ENCODE measurements at regions not wholly inside any gene's neighbourhood (a gene's known extent, or its start where the extent isn't known, plus 50 kb on each side); places are given as distances from the start of the nearest gene placed in this dataset.
A peak's percentile ranks its signal among the peaks of the same experiment; 100 is the strongest.
"Not testable (repeated sequence)": the region's sequence is repeated elsewhere in the genome, so short reads cannot be mapped to it uniquely, and the experiment has no call there.

- no peak for TF ChIP-seq CTCF (IDR thresholded peaks at IDR 0.05; ENCODE audit: insufficient read depth, low read length)
- DNase-seq (ENCODE audit: low read depth), result peak; percentile 90
- no peak overlapping the region for H3K4me3 ChIP-seq (ENCODE audit: low read depth, low read length)
These were observed 101.6 kb upstream of the ANKRD28 start for GRCh38 chr3:15899388-15899787.

GRCh38 chr3:15903164-15903563 is 105.4 kb upstream of the ANKRD28 start:
- peak; percentile 56 for DNase-seq (ENCODE audit: low read depth)
- TF ChIP-seq CTCF (IDR thresholded peaks at IDR 0.05; ENCODE audit: insufficient read depth, low read length), result no peak
- no peak overlapping the region for H3K4me3 ChIP-seq (ENCODE audit: low read depth, low read length)

GRCh38 chr3:15903759-15904720 is 106.3 kb upstream of the ANKRD28 start:
- no peak overlapping the region for H3K4me3 ChIP-seq (ENCODE audit: low read depth, low read length)
- TF ChIP-seq CTCF (IDR thresholded peaks at IDR 0.05; ENCODE audit: insufficient read depth, low read length), result no peak
- peak; percentile 19 for DNase-seq (ENCODE audit: low read depth)

GRCh38 chr3:15905041-15905440 is 107.3 kb upstream of the ANKRD28 start:
- TF ChIP-seq CTCF (IDR thresholded peaks at IDR 0.05; ENCODE audit: insufficient read depth, low read length), result no peak
- H3K4me3 ChIP-seq (ENCODE audit: low read depth, low read length), result no peak overlapping the region
- no peak for DNase-seq (ENCODE audit: low read depth)

GRCh38 chr3:15907403-15907802 is 109.6 kb upstream of the ANKRD28 start:
- not testable (repeated sequence) for DNase-seq (ENCODE audit: low read depth); H3K4me3 ChIP-seq (ENCODE audit: low read depth, low read length)

GRCh38 chr3:15918988-15919387 is 121.2 kb upstream of the ANKRD28 start:
- H3K4me3 ChIP-seq (ENCODE audit: low read depth, low read length), result no peak overlapping the region
- TF ChIP-seq CTCF (IDR thresholded peaks at IDR 0.05; ENCODE audit: insufficient read depth, low read length), result no peak
- DNase-seq (ENCODE audit: low read depth), result no peak

GRCh38 chr3:15919971-15920370 is 122.2 kb upstream of the ANKRD28 start:
- TF ChIP-seq CTCF (IDR thresholded peaks at IDR 0.05; ENCODE audit: insufficient read depth, low read length), result no peak
- DNase-seq (ENCODE audit: low read depth), result no peak
- H3K4me3 ChIP-seq (ENCODE audit: low read depth, low read length), result no peak overlapping the region

Measured in fibroblast of the aortic adventitia (primary cell).